Neural cell (in vitro differentiated cells): ENCODE measurements at regions not wholly inside any gene's neighbourhood (a gene's known extent, or its start where the extent isn't known, plus 50 kb on each side); places are given as distances from the start of the nearest gene placed in this dataset.

Experiments
- H2AFZ ChIP-seq: fragments of 200-600, 300-800 bp; sonication (generic), shearing (Covaris generic); 2 replicates; pipeline ENCODE4 v1.6.0; 2014; ENCODE audit warnings: low read depth, mild to moderate bottlenecking, antibody characterized with exemption, low read length, moderate library complexity
- H3F3A ChIP-seq: fragments of 200-600 bp; shearing (Covaris generic); 2 replicates; pipeline ENCODE4 v1.6.1; 2016; ENCODE audit warnings: mild to moderate bottlenecking, moderate library complexity, mixed read lengths, antibody characterized with exemption, low read length; ENCODE audit not compliant: insufficient read depth, poor library complexity, severe bottlenecking
- H3K27ac ChIP-seq: fragments of 200-600, 300-800 bp; sonication (generic), shearing (Covaris generic); 2 replicates; pipeline ENCODE4 v1.5.1; 2014; ENCODE audit warnings: mild to moderate bottlenecking, low read length, moderate library complexity
- H3K27me3 ChIP-seq: fragments of 300-800, 200-600 bp; sonication (generic), shearing (Covaris generic); 2 replicates; pipeline ENCODE4 v1.6.0; 2014; ENCODE audit warnings: mild to moderate bottlenecking, low read depth, low read length, moderate library complexity; ENCODE audit not compliant: insufficient read depth
- H3K36me3 ChIP-seq: fragments of 300-800, 200-600 bp; sonication (generic), shearing (Covaris generic); 2 replicates; pipeline ENCODE4 v1.5.1; 2014; ENCODE audit warnings: mild to moderate bottlenecking, antibody characterized with exemption, low read length, moderate library complexity; ENCODE audit not compliant: insufficient read depth
- H3K4me2 ChIP-seq: fragments of 300-800, 200-600 bp; sonication (generic), shearing (Covaris generic); 2 replicates; pipeline ENCODE4 v1.6.0; 2014; ENCODE audit warnings: mild to moderate bottlenecking, low read length
- H3K4me3 ChIP-seq: fragments of 300-800, 200-600 bp; sonication (generic), shearing (Covaris generic); 2 replicates; pipeline ENCODE4 v1.5.1; 2014; ENCODE audit warnings: mild to moderate bottlenecking, low read length, moderate library complexity
- H3K79me2 ChIP-seq: fragments of 200-600 bp; shearing (Covaris generic); replicated peaks from 2 replicates; pipeline ENCODE4 v1.6.0; 2014; ENCODE audit warnings: mild to moderate bottlenecking, low read length, moderate library complexity; ENCODE audit not compliant: insufficient read depth
- H3K9ac ChIP-seq: fragments of 300-800, 200-600 bp; sonication (generic), shearing (Covaris generic); 2 replicates; pipeline ENCODE4 v1.6.1; 2016; ENCODE audit warnings: mild to moderate bottlenecking, low read length, mixed read lengths
- H3K9me2 ChIP-seq: fragments of 200-600 bp; shearing (Covaris generic); 2 replicates; pipeline ENCODE4 v1.6.1; 2016; ENCODE audit warnings: mild to moderate bottlenecking, low read length, mixed read lengths; ENCODE audit not compliant: insufficient read depth
- H3K9me3 ChIP-seq: fragments of 200-600, 300-800 bp; sonication (generic), shearing (Covaris generic); 2 replicates; pipeline ENCODE4 v1.6.1; 2016; ENCODE audit warnings: mild to moderate bottlenecking, mixed run types, low read length, moderate library complexity, mixed read lengths
- H4K20me1 ChIP-seq: fragments of 200-600 bp; shearing (Covaris generic); 2 replicates; pipeline ENCODE4 v1.6.1; 2016; ENCODE audit warnings: mild to moderate bottlenecking, mixed run types; ENCODE audit not compliant: insufficient read depth
- CTCF ChIP-seq: fragments of 450-650 bp; IDR thresholded peaks from 2 replicates; pipeline ENCODE4 v1.5.1; 2014; ENCODE audit warnings: antibody characterized with exemption, mild to moderate bottlenecking, moderate library complexity; ENCODE audit not compliant: poor library complexity, severe bottlenecking
- EP300 ChIP-seq: fragments of 450-650 bp; conservative IDR thresholded peaks from 2 replicates; pipeline ENCODE4 v1.6.1; 2014; ENCODE audit warnings: antibody characterized with exemption, mild to moderate bottlenecking, moderate library complexity; ENCODE audit not compliant: poor library complexity, severe bottlenecking
- EZH2 ChIP-seq: fragments of 200-600, 300-800 bp; shearing (Covaris generic), sonication (generic); IDR thresholded peaks from 2 replicates; pipeline ENCODE4 v1.6.1; 2014; ENCODE audit warnings: antibody characterized with exemption, low read length, borderline replicate concordance, mild to moderate bottlenecking; ENCODE audit not compliant: insufficient read depth, poor library complexity, severe bottlenecking
- MXI1 ChIP-seq: fragments of 450-650 bp; conservative IDR thresholded peaks from 2 replicates; pipeline ENCODE4 v1.6.1; 2014; ENCODE audit warnings: antibody characterized with exemption, mild to moderate bottlenecking; ENCODE audit not compliant: poor library complexity, severe bottlenecking
- POLR2AphosphoS5 ChIP-seq: IDR thresholded peaks from 2 replicates; pipeline ENCODE4 v1.6.1; 2012
- RAD21 ChIP-seq: fragments of 450-650 bp; conservative IDR thresholded peaks from 2 replicates; pipeline ENCODE4 v1.6.1; 2014; ENCODE audit warnings: antibody characterized with exemption, mild to moderate bottlenecking, moderate library complexity
- REST ChIP-seq: IDR thresholded peaks from 2 replicates; pipeline ENCODE4 v1.6.1; 2012; ENCODE audit warnings: borderline replicate concordance
- SMC3 ChIP-seq: fragments of 450-650 bp; conservative IDR thresholded peaks from 2 replicates; pipeline ENCODE4 v1.6.1; 2014; ENCODE audit warnings: antibody characterized with exemption, mild to moderate bottlenecking, moderate library complexity; ENCODE audit not compliant: poor library complexity
- TAF1 ChIP-seq: IDR thresholded peaks from 2 replicates; pipeline ENCODE4 v1.6.1; 2012; ENCODE audit warnings: low read depth

- no peak overlapping the region for H3K4me3 ChIP-seq
- no peak overlapping the region for H3K27ac ChIP-seq
- no peaks in the 10 kb centered on the region for H3K79me2 ChIP-seq
- H3K27me3 ChIP-seq, result no peaks in the 10 kb centered on the region
- H3K36me3 ChIP-seq, result no peaks in the 10 kb centered on the region
- no peak overlapping the region for H3K4me2 ChIP-seq
- H3F3A ChIP-seq, result no peaks in the 10 kb centered on the region
- H4K20me1 ChIP-seq, result no peaks in the 10 kb centered on the region
- no peak overlapping the region for H3K9ac ChIP-seq
- no peaks in the 10 kb centered on the region for H3K9me3 ChIP-seq
- no peak overlapping the region for H2AFZ ChIP-seq
- no peaks in the 10 kb centered on the region for H3K9me2 ChIP-seq
- no peak for TF ChIP-seq POLR2AphosphoS5
- TF ChIP-seq EP300, result no peak
- no peak for TF ChIP-seq MXI1
- TF ChIP-seq CTCF, result no peak
- no peak for TF ChIP-seq SMC3
- TF ChIP-seq RAD21, result no peak
- TF ChIP-seq TAF1, result no peak
- no peak for TF ChIP-seq EZH2
- TF ChIP-seq REST, result no peak
Observed at GRCh38 chr7:89507034-89507433, 647.2 kb upstream of the STEAP1 start.

GRCh38 chr7:89511900-89512299 is 642.4 kb upstream of the STEAP1 start:
- no peaks in the 10 kb centered on the region for H3K9me2 ChIP-seq
- no peak overlapping the region for H3K4me2 ChIP-seq
- no peaks in the 10 kb centered on the region for H3F3A ChIP-seq
- no peak overlapping the region for H3K4me3 ChIP-seq
- H3K36me3 ChIP-seq, result no peaks in the 10 kb centered on the region
- H3K9ac ChIP-seq, result no peak overlapping the region
- no peaks in the 10 kb centered on the region for H3K79me2 ChIP-seq
- no peak overlapping the region for H2AFZ ChIP-seq
- H3K27ac ChIP-seq, result no peak overlapping the region
- no peaks in the 10 kb centered on the region for H3K27me3 ChIP-seq
- H3K9me3 ChIP-seq, result no peaks in the 10 kb centered on the region
- TF ChIP-seq POLR2AphosphoS5 (no peak), RAD21 (no peak), REST (no peak), TAF1 (no peak), EP300 (no peak)
- no peaks in the 10 kb centered on the region for H4K20me1 ChIP-seq
